AG09319 (cell line): ENCODE measurements at regions not wholly inside any gene's neighbourhood (a gene's known extent, or its start where the extent isn't known, plus 50 kb on each side); places are given as distances from the start of the nearest gene placed in this dataset.

Experiments
- DNase-seq: peaks from one replicate; pipeline ENCODE4 v3.0.0-alpha.2; 2010; ENCODE audit warnings: low read depth; ENCODE audit errors: extremely low read depth
- CTCF ChIP-seq: IDR thresholded peaks from 2 replicates; pipeline ENCODE4 v1.5.1; 2011; ENCODE audit warnings: low read depth, mild to moderate bottlenecking, inconsistent platforms, low read length, moderate library complexity

- DNase-seq = no peak
- no peak for TF ChIP-seq CTCF
These were observed 125.8 kb upstream of the NANOS1 start for GRCh38 chr10:118903691-118904090.

- TF ChIP-seq CTCF = no peak
- no peak for DNase-seq
These were observed 125.2 kb upstream of the NANOS1 start for GRCh38 chr10:118904286-118904685.

- TF ChIP-seq CTCF = no peak
These were observed 122.5 kb upstream of the NANOS1 start for GRCh38 chr10:118907051-118907450.

GRCh38 chr10:118908557-118909256, 120.8 kb upstream of the NANOS1 start:
- TF ChIP-seq CTCF = no peak
- no peak for DNase-seq

More at GRCh38 chr10:118907051-118907450, 122.5 kb upstream of the NANOS1 start:
- no peak for DNase-seq

- no peak for TF ChIP-seq CTCF
- DNase-seq = no peak
These were observed 118.8 kb upstream of the NANOS1 start for GRCh38 chr10:118910702-118911101.

GRCh38 chr10:118911363-118911762, 118.2 kb upstream of the NANOS1 start:
- no peak for TF ChIP-seq CTCF
- DNase-seq = no peak

GRCh38 chr10:118912961-118913600, 116.4 kb upstream of the NANOS1 start:
- DNase-seq = no peak
- TF ChIP-seq CTCF = no peak
